Duodenal mucosa (tissue), 2 donors: ENCODE measurements at regions not wholly inside any gene's neighbourhood (a gene's known extent, or its start where the extent isn't known, plus 50 kb on each side); places are given as distances from the start of the nearest gene placed in this dataset.
"Not testable (repeated sequence)": the region's sequence is repeated elsewhere in the genome, so short reads cannot be mapped to it uniquely, and the experiment has no call there.

Source experiments
- H3K27ac ChIP-seq: one replicate; pipeline ENCODE4 v1.7.0; 2013; ENCODE audit warnings: low read depth, low read length
- H3K27me3 ChIP-seq, 2 donors: one replicate each; pipeline ENCODE4 v1.7.0; 2013; ENCODE audit warnings: low read length in 2 of 2, control low read depth in 1 of 2; ENCODE audit not compliant: insufficient read depth in 2 of 2, control insufficient read depth in 1 of 2
- H3K36me3 ChIP-seq, 2 donors: one replicate each; pipeline ENCODE4 v1.7.0; 2013; ENCODE audit warnings: low read length in 2 of 2, control low read depth in 1 of 2; ENCODE audit not compliant: insufficient read depth in 2 of 2, control insufficient read depth in 1 of 2
- H3K4me1 ChIP-seq, 2 donors: one replicate each; pipeline ENCODE4 v1.7.0; 2013; ENCODE audit warnings: low read length in 2 of 2, control low read depth in 1 of 2; ENCODE audit not compliant: insufficient read depth in 2 of 2, control insufficient read depth in 1 of 2
- H3K4me3 ChIP-seq, 2 donors: one replicate each; pipeline ENCODE4 v1.7.0; 2013; ENCODE audit warnings: low read length in 2 of 2, low read depth in 1 of 2
- H3K9ac ChIP-seq, 2 donors: one replicate each; pipeline ENCODE4 v1.7.0; 2013; ENCODE audit warnings: low read length in 2 of 2, low read depth in 1 of 2
- H3K9me3 ChIP-seq, 2 donors: one replicate each; pipeline ENCODE4 v1.7.0; 2013; ENCODE audit warnings: low read length in 2 of 2, control low read depth in 1 of 2; ENCODE audit not compliant: control insufficient read depth in 1 of 2

DNA sequence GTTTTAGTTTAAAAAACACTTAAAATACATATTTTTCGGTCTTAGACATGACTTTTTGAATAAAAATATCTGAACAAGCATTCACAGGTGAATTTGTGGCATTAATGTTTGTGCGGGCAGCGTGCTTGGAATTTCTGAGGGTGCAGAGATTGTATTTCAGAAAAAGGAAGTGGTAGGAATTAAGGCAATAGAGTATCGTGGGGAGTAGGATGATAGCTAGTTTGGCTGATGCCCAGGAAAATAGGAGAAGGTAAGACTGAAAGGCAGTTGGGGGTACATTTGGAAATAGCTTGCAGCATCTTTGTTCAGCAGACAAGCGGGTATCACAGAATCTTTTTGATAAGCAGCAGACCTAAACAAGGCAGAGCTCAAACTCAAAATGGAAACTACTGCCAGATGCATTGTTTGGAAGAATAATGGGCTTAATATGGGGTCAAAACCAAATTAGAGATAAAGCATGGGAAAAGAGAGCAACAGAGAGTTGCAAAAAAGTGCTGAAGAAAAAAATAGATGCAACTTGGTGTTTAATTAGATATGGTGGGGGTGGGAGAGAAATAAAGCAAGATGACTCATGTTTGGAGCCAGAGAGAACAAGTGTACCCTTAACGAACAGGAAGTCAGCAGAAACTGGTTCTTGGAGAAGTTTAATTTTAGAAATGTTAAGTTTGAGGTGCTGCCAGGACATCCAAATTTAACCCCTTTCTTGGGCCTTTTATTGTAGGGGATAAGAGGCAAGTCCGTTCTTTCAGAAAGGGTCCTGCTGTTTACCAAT is 85.7 kb upstream of the ARRDC3 start:
- Histone ChIP-seq H3K4me3 (no peak overlapping the region), H3K9ac (no peak overlapping the region), H3K27me3 (no peaks in the 10 kb centered on the region), H3K36me3 (no peaks in the 10 kb centered on the region), H3K9me3 (no peaks in the 10 kb centered on the region), H3K4me1 (no peaks in the 10 kb centered on the region), H3K27ac (no peak overlapping the region)

DNA sequence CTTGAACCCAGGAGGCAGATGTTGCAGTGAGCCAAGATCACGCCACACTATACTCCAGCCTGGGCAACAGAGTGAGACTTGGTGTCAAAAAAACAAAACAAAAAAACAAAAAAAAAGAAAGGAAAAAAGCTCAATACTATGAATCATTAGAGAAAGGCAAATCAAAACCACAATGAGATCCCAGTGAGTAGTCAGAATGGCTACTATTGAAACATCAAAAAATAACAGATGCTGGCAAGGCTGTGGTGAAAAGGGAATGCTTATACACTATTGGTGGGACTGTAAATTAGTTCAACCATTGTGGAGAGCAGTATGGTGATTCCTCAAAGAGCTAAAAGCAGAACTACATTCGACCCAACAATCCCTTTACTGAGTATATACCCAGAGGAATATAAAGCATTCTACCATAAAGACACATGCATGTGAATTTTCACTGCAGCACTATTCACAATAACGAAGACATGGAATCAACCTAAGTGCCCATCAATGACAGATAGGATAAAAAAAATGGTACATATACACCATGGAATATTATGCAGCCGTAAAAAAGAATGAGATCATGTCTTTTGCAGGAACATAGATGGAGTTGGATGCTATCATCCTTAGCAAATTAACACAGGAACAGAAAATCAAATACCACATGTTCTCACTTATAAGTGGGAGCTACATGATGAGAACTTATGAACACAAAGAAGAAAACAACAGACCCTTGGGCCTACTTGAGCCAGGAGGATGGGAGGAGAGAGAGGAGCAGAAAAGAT is 81.9 kb upstream of the ARRDC3 start:
- H3K9ac ChIP-seq = no peak overlapping the region
- H3K9me3 ChIP-seq = no peaks in the 10 kb centered on the region
- no peaks in the 10 kb centered on the region for H3K4me1 ChIP-seq
- no peak overlapping the region for H3K4me3 ChIP-seq
- no peak overlapping the region for H3K27ac ChIP-seq
- H3K36me3 ChIP-seq = no peaks in the 10 kb centered on the region
- H3K27me3 ChIP-seq = no peaks in the 10 kb centered on the region

DNA sequence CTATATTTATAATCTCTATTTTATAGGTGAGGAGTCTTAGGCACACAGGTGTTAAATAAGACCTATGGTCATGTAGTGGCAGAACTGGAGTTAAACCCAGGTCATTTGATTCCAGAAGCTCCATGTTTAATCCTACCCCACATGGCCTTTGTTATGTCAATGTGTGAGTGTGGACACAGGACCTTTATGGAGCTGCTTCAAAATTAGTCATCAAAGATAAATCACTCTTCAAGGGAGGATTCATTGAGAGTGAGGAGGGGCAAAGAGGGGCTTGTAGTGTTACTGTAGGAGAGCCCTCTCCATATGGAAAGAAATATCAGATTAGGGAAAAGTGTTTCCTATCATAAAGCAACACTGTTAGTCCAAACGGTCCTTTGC is 74.6 kb upstream of the ARRDC3 start:
- H3K27ac ChIP-seq = no peak overlapping the region
- no peaks in the 10 kb centered on the region for H3K36me3 ChIP-seq
- no peaks in the 10 kb centered on the region for H3K9me3 ChIP-seq
- H3K9ac ChIP-seq = no peak overlapping the region
- H3K4me1 ChIP-seq = no peaks in the 10 kb centered on the region
- H3K27me3 ChIP-seq = no peaks in the 10 kb centered on the region
- no peak overlapping the region for H3K4me3 ChIP-seq

DNA sequence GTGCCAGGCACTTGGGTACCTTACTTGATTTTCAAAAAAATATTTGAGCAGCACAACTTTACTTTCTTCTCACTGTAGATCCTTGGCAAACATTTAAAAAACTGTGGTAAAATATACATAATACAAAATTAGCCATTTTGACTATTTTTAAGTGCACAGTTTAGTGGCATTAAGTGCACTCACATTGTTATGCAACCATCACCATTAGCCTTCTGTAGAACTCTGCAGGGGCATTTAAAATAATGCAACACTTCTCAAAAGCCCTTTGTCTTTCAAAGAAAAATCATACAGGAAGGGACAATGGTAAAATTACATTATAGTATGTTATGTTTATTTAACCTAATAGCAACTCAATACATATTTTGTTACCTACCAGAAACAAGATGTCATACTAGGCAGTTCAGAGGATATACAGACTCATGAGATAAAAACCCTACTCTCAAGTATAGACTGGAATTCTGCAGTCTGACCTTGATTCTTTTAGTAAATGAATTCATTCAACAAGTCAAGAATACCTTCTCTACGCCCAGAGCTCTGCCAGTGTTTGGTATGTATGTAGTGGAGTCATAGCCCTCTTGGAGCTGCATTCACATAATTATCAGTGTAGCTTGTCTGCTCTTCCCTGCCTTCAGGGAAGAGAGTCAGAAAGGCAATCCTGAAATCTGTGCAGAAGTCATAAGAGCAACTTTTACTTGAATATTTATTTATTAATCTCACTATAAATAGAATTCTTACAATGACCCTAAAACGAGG is 74.0 kb upstream of the ARRDC3 start:
- H3K9ac ChIP-seq = no peak overlapping the region
- H3K4me3 ChIP-seq = no peak overlapping the region
- H3K36me3 ChIP-seq = no peaks in the 10 kb centered on the region
- no peaks in the 10 kb centered on the region for H3K9me3 ChIP-seq
- no peaks in the 10 kb centered on the region for H3K4me1 ChIP-seq
- no peak overlapping the region for H3K27ac ChIP-seq
- no peaks in the 10 kb centered on the region for H3K27me3 ChIP-seq

DNA sequence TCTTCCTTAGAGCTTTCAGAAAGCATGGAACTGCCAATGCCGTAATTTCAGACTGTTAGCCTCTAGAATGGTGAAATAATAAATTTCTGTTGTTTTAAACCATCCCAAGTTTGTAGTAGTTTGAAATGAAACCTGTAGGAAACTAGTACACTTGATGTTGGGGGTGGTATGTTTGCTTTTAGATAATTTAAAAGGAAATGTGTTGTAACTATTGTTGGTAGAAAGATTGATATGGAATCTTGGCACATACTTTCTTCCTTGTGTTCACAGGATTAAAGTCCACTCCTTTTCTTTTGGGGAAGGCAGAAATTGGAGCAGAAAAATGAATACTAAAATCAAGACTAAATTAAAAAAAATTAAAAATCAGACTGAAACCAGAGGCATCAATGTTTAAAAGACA is 66.0 kb upstream of the ARRDC3 start:
- Histone ChIP-seq H3K4me3 (no peak overlapping the region), H3K9ac (no peak overlapping the region), H3K4me1 (peaks cover 6 to 9% of the 10 kb centered on the region in 2 donors), H3K27ac (no peak overlapping the region), H3K9me3 (no peaks in the 10 kb centered on the region), H3K36me3 (no peaks in the 10 kb centered on the region), H3K27me3 (no peaks in the 10 kb centered on the region)

DNA sequence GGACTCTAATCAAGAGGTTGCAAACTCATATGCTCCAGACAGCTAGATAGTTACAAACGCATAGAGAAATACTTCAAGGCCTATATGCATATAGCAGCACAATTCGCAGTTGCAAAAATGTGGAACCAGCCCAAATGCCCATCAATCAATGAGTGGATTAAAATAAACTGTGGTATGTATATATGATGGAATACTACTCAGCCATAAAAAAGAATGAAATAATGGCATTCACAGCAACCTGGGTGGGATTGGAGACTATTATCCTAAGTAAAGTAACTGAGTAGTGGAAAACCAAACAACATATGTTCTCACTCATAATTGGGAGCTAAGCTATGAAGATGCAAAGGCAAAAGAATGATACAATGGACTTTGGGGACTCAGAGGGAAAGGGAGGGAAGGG is 65.0 kb upstream of the ARRDC3 start:
- H3K4me1 ChIP-seq, H3K9ac ChIP-seq, H3K27me3 ChIP-seq, H3K9me3 ChIP-seq, H3K27ac ChIP-seq, H3K36me3 ChIP-seq, H3K4me3 ChIP-seq: not testable (repeated sequence)

DNA sequence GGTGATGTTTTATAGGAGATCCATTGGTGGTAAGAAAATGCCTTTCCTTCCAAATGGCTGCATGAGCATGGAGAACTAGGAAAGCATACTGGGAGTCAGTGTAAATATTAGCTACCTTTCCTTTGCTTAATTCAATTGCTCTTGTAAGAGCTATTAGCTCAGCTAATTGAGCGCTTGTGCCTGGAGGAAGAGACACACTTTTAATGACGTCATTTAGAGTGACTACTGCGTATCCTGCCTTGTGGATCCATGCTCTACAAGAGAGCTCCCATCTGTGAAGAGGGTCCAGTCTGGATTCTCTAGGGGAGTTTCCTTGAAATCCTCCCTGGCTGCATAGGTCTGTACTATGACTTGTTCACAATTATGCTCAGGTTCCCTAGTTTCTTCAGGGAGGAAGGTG is 63.8 kb upstream of the ARRDC3 start:
- not testable (repeated sequence) for H3K4me3 ChIP-seq, H3K27ac ChIP-seq, H3K4me1 ChIP-seq, H3K36me3 ChIP-seq, H3K27me3 ChIP-seq, H3K9ac ChIP-seq, H3K9me3 ChIP-seq

DNA sequence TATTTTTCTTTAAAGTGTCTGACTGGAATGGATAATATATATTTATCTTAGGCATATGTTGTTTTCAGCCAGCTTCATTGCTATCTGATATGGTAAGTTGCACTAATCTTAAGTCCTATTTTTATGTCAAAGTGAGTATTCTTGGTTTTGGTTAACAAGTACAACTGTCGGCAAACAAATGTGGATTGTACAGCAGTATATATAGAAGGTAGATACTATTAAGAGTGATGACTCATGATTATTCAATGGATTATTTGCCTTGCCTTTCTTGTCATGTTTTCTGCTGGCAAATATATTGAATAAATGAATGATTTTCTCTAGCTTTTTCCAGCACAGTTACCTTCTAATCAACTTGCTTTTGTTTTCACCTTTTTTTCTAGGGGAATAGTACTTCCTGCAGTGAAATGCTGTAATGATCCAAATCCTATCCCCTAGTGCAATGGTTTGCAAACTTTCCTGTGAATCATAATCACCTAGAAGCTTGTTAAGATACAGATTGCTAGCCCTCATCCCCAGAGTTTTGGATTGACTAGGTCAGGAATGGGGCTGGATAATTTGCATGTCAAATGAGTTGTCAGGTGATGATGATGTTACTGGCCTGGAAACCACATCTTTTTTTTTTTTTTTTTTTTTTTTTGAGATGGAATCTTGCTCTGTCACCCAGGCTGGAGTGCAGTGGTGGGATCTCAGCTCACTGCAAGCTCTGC is 60.8 kb upstream of the ARRDC3 start:
- H3K9me3 ChIP-seq = no peaks in the 10 kb centered on the region
- H3K27me3 ChIP-seq = no peaks in the 10 kb centered on the region
- no peak overlapping the region for H3K4me3 ChIP-seq
- no peak overlapping the region for H3K9ac ChIP-seq
- H3K4me1 ChIP-seq = peaks cover 4 to 8% of the 10 kb centered on the region in 2 donors
- H3K36me3 ChIP-seq = no peaks in the 10 kb centered on the region
- H3K27ac ChIP-seq = no peak overlapping the region

DNA sequence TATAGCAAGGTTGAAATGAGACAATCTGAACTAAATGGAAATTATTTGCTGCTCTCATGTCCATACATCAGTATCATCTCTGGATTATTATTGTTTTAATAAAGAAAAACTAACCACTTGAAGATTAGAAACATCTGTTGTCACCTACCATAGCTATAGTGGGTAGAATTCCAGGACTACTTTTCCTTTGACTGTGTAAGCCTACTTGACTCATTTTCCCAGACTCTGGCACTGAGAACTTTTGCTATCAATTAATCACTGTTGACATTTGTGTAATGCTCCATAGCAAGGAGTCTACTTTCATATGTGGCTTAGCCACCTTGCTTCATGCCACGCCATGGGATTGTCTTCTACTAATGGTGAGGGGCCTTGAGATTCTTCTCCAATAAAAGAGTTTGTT is 59.9 kb upstream of the ARRDC3 start:
- Histone ChIP-seq H3K4me1 (peaks cover 0 to 4% of the 10 kb centered on the region in 2 donors), H3K36me3 (no peaks in the 10 kb centered on the region), H3K9ac (no peak overlapping the region), H3K27ac (no peak overlapping the region), H3K27me3 (no peaks in the 10 kb centered on the region), H3K9me3 (no peaks in the 10 kb centered on the region), H3K4me3 (no peak overlapping the region)

DNA sequence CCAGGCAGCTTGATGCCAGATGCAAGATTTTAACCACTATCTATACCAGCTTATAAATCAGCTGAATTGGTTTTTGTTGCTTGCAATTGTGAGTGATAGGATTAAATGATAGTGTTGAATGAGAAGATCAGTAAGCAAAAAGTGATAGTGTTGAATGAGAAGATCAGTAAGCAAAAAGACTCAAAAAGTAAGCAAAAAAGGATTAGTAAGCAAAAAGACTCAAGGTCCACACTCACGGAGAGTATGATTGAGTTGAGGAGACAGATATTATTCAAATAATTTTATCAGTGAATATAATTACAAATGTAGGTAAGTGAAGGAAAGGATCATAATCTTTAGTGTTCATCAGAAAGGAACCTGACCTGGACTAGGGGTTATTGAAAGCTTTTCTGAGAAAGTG is 58.0 kb upstream of the ARRDC3 start:
- Histone ChIP-seq H3K9me3 (no peaks in the 10 kb centered on the region), H3K36me3 (no peaks in the 10 kb centered on the region), H3K27me3 (no peaks in the 10 kb centered on the region), H3K4me1 (peaks cover 0 to 4% of the 10 kb centered on the region in 2 donors), H3K27ac (no peak overlapping the region), H3K9ac (no peak overlapping the region), H3K4me3 (no peak overlapping the region)
